D721Med (cell line): ENCODE measurements at regions not wholly inside any gene's neighbourhood (a gene's known extent, or its start where the extent isn't known, plus 50 kb on each side); places are given as distances from the start of the nearest gene placed in this dataset.

Experiments used
- DNase-seq: peaks from one replicate; pipeline ENCODE4 v3.0.0; 2011; ENCODE audit warnings: low spot score; ENCODE audit not compliant: insufficient read length
- FAIRE-seq: peaks from 2 replicates; lab custom pipeline; 2011; peaks lifted over from hg19 to GRCh38; lab: Jason Lieb, UNC
- TF ChIP-seq, protein P1 (sequence below): IDR thresholded peaks from 2 replicates; pipeline ENCODE4 v1.5.1; 2012; ENCODE audit warnings: mild to moderate bottlenecking, control low read depth; ENCODE audit not compliant: insufficient read depth; ENCODE audit errors: missing control alignments

DNA sequence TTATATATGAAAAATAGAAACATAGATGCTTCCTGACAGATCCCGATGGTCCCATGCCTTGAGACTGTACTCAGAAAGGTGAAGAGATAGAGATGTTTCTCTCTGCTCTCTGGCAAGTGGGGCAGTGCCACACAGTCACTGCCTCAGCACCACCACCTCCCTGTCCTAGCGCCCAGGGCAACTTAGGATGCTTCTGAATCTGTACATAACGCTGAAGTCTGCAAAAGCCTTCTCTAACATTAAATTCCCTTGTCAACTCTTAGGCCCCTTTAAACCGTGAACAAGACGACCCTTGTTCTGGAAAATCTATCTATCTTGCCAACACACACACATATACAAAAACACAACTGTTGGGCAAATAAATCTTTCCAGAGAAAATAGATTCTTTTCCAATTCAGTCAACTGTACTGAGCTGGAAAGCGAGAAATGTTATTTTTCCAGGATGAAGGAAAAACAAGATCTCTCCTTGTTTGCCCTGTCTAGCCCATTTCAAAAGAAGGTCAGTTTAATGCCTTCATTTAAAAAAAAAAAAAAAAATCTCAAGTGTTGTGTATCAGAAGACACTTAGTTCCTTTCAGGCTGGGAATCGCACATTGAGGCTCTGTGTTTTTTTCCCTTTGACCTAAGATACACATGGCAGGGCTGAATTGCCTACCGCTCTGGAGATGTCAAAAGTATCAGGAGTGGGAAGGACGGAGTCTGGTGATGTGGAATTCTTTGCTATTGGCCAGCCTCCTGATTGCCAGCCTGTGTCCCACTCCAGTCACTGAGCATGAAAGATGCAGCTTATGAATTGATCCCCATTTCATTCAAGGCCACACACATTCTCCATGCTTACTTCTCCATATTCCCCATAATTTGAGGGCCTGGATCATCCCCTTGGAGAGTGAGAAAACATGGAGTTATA is 241.4 kb downstream of the LACC1 start:
- TF ChIP-seq, protein P1, sequence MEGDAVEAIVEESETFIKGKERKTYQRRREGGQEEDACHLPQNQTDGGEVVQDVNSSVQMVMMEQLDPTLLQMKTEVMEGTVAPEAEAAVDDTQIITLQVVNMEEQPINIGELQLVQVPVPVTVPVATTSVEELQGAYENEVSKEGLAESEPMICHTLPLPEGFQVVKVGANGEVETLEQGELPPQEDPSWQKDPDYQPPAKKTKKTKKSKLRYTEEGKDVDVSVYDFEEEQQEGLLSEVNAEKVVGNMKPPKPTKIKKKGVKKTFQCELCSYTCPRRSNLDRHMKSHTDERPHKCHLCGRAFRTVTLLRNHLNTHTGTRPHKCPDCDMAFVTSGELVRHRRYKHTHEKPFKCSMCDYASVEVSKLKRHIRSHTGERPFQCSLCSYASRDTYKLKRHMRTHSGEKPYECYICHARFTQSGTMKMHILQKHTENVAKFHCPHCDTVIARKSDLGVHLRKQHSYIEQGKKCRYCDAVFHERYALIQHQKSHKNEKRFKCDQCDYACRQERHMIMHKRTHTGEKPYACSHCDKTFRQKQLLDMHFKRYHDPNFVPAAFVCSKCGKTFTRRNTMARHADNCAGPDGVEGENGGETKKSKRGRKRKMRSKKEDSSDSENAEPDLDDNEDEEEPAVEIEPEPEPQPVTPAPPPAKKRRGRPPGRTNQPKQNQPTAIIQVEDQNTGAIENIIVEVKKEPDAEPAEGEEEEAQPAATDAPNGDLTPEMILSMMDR = no peak
- FAIRE-seq = no peak
- DNase-seq = no peak

DNA sequence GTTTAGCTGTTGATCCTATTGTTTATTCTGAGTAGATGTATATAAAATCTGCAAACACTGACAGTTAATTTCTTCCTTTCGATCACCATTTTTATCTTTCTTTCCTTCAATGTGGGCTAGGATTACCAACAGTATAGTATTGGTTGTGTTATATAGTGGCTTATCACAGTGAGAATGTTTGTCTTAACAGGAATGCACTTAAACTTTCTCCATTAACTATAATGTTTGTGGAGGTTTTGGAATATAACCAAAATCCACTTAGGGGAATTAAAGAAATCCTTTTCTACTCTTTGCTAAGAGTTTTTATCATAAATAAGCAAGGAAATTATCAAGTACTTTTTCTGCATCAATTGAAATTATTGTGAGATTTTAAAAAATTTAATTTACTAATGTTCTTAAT is 244.6 kb downstream of the LACC1 start:
- FAIRE-seq (no peak), DNase-seq (no peak)
- TF ChIP-seq, protein P1 = no peak

DNA sequence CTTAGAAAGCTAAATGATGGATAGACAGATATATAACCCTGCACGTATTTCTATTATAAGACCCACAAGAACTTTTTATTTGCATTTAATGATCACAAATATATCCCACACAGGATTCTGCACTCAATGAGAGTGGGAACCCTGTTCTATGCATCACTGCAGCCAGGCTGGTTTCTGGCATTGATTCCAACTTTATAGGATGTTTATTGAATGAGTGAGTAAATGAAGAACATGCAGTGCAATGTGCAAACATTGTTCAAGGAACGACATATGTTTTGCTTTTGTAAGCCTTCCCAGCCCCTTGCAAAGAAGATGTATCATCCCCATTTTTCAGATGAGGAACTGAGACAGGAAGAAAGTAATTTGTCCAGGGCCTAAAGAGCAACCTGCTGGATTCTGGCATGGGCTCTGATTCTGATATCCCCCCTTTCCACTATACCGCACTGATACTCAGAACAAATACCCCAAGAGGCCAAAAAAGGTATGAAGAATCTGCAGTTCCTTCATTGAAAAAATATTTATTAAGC is 246.3 kb downstream of the LACC1 start:
- FAIRE-seq (no peak), DNase-seq (no peak)
- TF ChIP-seq, protein P1 = no peak

DNA sequence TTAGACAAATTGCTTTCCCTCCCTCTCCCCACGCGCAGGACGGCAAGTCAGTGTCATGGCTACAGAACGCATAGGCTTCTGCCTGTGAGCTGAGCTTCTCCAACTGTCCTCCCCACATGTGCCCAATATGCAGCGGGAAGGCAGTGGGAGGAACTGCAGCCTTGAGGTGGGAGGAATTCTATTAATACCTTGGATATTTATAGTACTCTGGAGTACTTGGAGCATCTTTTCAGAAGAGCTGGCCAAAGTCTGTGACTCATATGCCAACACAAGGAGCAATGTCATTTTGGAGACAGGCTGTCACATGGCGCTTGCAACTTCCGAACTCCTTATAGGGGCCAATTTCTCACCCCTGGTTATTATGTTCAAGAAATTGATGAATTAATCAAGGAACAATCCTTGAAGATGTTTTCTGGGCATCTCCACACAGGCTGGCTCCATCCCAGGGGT is 245.0 kb upstream of the SERP2 start:
- TF ChIP-seq, protein P1 = no peak
- DNase-seq = no peak
- no peak for FAIRE-seq

DNA sequence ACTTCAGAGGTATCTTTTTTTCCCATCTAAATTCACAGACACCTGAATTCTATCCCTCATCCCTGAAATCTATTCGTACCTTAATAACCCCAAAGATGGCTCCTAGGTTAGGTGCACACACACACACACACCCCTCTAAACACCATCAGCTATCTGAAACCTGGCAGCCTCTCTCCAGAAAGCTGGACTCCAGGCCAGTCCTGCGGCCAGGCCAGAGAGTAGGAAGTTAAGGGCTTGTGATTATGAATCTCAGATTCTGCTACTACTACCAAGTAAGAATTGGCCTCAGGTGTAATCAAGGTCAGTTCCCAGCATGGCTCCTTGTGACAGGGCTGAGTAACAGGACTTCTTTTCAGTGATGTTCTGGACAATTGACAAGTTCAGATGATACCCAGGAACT is 244.2 kb upstream of the SERP2 start:
- FAIRE-seq = no peak
- TF ChIP-seq, protein P1 = no peak
- no peak for DNase-seq

DNA sequence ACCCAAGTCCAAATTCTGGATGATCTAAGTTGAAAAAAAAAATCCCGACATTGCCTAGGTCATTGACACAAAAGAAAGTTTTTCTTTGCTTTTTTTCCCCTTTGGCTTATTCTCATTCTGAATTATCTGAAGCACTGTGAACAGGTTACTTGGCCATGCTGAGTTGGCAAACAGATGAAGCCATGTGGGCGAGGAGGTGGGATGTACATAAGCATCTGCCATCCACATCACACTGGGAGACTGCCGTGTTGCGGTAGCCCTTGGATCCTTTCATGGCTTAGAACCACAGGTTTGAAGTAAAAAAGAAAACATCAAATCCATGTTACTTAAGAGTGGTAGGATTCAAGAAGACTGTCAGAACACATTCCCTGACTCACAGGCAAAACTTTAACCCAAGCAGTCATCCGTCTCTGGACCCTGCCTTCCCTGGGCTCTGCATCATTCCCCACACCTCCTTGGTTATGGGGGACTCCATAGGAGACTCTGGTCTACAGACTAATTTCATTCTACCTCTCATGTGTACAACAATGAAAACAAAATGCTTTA is 242.5 kb upstream of the SERP2 start:
- TF ChIP-seq, protein P1 = no peak
- FAIRE-seq = no peak
- DNase-seq = no peak
